ENCODE measurements at regions not wholly inside any gene's neighbourhood (a gene's known extent, or its start where the extent isn't known, plus 50 kb on each side); places are given as distances from the start of the nearest gene placed in this dataset.

GRCh38 chr1:47708019-47708535 lies 270.2 kb downstream of the FOXD2 start:
- TF ChIP-seq EZH2 (IDR thresholded peaks at IDR 0.05; ENCODE audit: low read length) (no peak), CTCF (optimal IDR thresholded peaks at IDR 0.05 in 1 of 3, IDR thresholded peaks at IDR 0.05 in 1 of 3, conservative IDR thresholded peaks at IDR 0.05 in 1 of 3; ENCODE audit: extremely low read depth in 1 of 3, insufficient read depth in 2 of 3, low read length in 3 of 3) (no peak)
